ENCODE measurements at regions not wholly inside any gene's neighbourhood (a gene's known extent, or its start where the extent isn't known, plus 50 kb on each side); places are given as distances from the start of the nearest gene placed in this dataset.
A peak's percentile ranks its signal among the peaks of the same experiment; 100 is the strongest.

- no peak for DNase-seq
These were observed 266.5 kb upstream of the PSMD7 start for GRCh38 chr16:74030000-74030706.

GRCh38 chr16:74029115-74029792 is 267.4 kb upstream of the PSMD7 start:
- no peak for DNase-seq

GRCh38 chr16:74026373-74027281 is 270.0 kb upstream of the PSMD7 start:
- no peak for DNase-seq

- no peak for DNase-seq
These were observed 271.7 kb upstream of the PSMD7 start for GRCh38 chr16:74024953-74025352.

GRCh38 chr16:74020095-74020670 is 276.4 kb upstream of the PSMD7 start:
- DNase-seq, result no peak

GRCh38 chr16:74019612-74020011 is 277.0 kb upstream of the PSMD7 start:
- DNase-seq, result no peak

- DNase-seq, result no peak
These were observed 280.7 kb upstream of the PSMD7 start for GRCh38 chr16:74015953-74016352.

GRCh38 chr16:73998707-73999106 is 297.9 kb upstream of the PSMD7 start:
- DNase-seq, result no peak

- DNase-seq, result no peak
These were observed 298.6 kb upstream of the PSMD7 start for GRCh38 chr16:73997971-73998370.

GRCh38 chr16:73997340-73997711 is 299.3 kb upstream of the PSMD7 start:
- DNase-seq, result no peak

GRCh38 chr16:73996624-73997339 is 299.8 kb upstream of the PSMD7 start:
- DNase-seq, result no peak

- no peak for DNase-seq
These were observed 302.7 kb upstream of the PSMD7 start for GRCh38 chr16:73993878-73994277.

- no peak for DNase-seq
These were observed 318.2 kb upstream of the PSMD7 start for GRCh38 chr16:73978407-73978784.

GRCh38 chr16:73976644-73977043 is 320.0 kb upstream of the PSMD7 start:
- DNase-seq, result no peak

- DNase-seq, result no peak
These were observed 323.4 kb upstream of the PSMD7 start for GRCh38 chr16:73973174-73973573.

GRCh38 chr16:73966851-73967250 is 329.8 kb upstream of the PSMD7 start:
- DNase-seq, result no peak

GRCh38 chr16:73965591-73965990 is 331.0 kb upstream of the PSMD7 start:
- no peak for DNase-seq

- DNase-seq, result peak; percentile 38 to 76
These were observed 339.8 kb upstream of the PSMD7 start for GRCh38 chr16:73956587-73957494.

GRCh38 chr16:73955702-73956101 is 340.9 kb upstream of the PSMD7 start:
- no peak for DNase-seq

GRCh38 chr16:73955255-73955654 is 341.4 kb upstream of the PSMD7 start:
- DNase-seq, result peak in 1 of 2 experiments; percentile 20

- DNase-seq, result peak in 1 of 2 experiments; percentile 12
These were observed 345.1 kb upstream of the PSMD7 start for GRCh38 chr16:73951481-73951880.

Measured in NCI-H524 (cell line).